ENCODE measurements at regions not wholly inside any gene's neighbourhood (a gene's known extent, or its start where the extent isn't known, plus 50 kb on each side); places are given as distances from the start of the nearest gene placed in this dataset.

GRCh38 chr13:34360702-34361101, 542.8 kb downstream of the RFC3 start:
- CTCF ChIA-PET: no interaction called here
- Histone ChIP-seq H3K9ac (ENCODE audit: low read length) (no peak overlapping the region), H3K4me1 (ENCODE audit: control insufficient read depth in 2 of 2, insufficient read depth in 2 of 2, low read length in 2 of 2) (no peaks in the 10 kb centered on the region), H2AFZ (ENCODE audit: insufficient read depth, low read depth, low read length, poor library complexity, severe bottlenecking) (no peak overlapping the region), H3K4me3 (ENCODE audit: control extremely low read depth in 1 of 5, extremely low read depth in 1 of 5, insufficient read depth in 1 of 5, low read depth in 2 of 5, low read length in 4 of 5) (no peak overlapping the region), H3K27me3 (replicated peaks in 1 of 4; ENCODE audit: control extremely low read depth in 1 of 4, control insufficient read depth in 3 of 4, insufficient read depth in 4 of 4, low read length in 3 of 4) (no peaks in the 10 kb centered on the region), H3K79me2 (ENCODE audit: control insufficient read depth, insufficient read depth, low read length) (no peaks in the 10 kb centered on the region), H3K9me3 (ENCODE audit: control extremely low read depth in 1 of 3, control insufficient read depth in 2 of 3, insufficient read depth in 1 of 3, low read length in 2 of 3) (peaks cover 0 to 2% (median 0%) of the 10 kb centered on the region in 3 donors), H3K27ac (ENCODE audit: low read length in 2 of 2) (no peak overlapping the region), H4K20me1 (ENCODE audit: control insufficient read depth, insufficient read depth, low read length, poor library complexity, severe bottlenecking) (no peaks in the 10 kb centered on the region), H3K36me3 (replicated peaks in 1 of 2; ENCODE audit: control extremely low read depth in 1 of 2, control insufficient read depth in 1 of 2, extremely low read depth in 1 of 2, insufficient read depth in 2 of 2, low read length in 1 of 2) (no peaks in the 10 kb centered on the region), H3K4me2 (replicated peaks; ENCODE audit: low read depth, low read length, poor library complexity, severe bottlenecking) (no peak overlapping the region)
- Mint-ChIP-seq H3K27me3 (no peaks in the 10 kb centered on the region), H3K4me3 (no peak overlapping the region), H3K9me3 (ENCODE audit: insufficient read depth) (no peaks in the 10 kb centered on the region), H3K27ac (no peak overlapping the region), H3K4me1 (no peaks in the 10 kb centered on the region)
- DNase-seq (no peak), ATAC-seq (ENCODE audit: low read depth) (no peak)
- TF ChIP-seq CTCF (IDR thresholded peaks at IDR 0.05): no peak
- no peak for TF ChIP-seq EZH2 (IDR thresholded peaks at IDR 0.05; ENCODE audit: borderline replicate concordance, insufficient read depth, low read depth, low read length, poor library complexity, severe bottlenecking)
- intact Hi-C loops (cut with micrococcal nuclease): no loop called here
- POLR2A ChIA-PET: no interaction called here

GRCh38 chr13:34361560-34361959, 543.6 kb downstream of the RFC3 start:
- Histone ChIP-seq H3K36me3 (replicated peaks in 1 of 2; ENCODE audit: control extremely low read depth in 1 of 2, control insufficient read depth in 1 of 2, extremely low read depth in 1 of 2, insufficient read depth in 2 of 2, low read length in 1 of 2) (no peaks in the 10 kb centered on the region), H2AFZ (ENCODE audit: insufficient read depth, low read depth, low read length, poor library complexity, severe bottlenecking) (no peak overlapping the region), H3K4me3 (ENCODE audit: control extremely low read depth in 1 of 5, extremely low read depth in 1 of 5, insufficient read depth in 1 of 5, low read depth in 2 of 5, low read length in 4 of 5) (no peak overlapping the region), H3K27ac (ENCODE audit: low read length in 2 of 2) (no peak overlapping the region), H3K9me3 (ENCODE audit: control extremely low read depth in 1 of 3, control insufficient read depth in 2 of 3, insufficient read depth in 1 of 3, low read length in 2 of 3) (peaks cover 0 to 6% (median under 1%) of the 10 kb centered on the region in 3 donors), H4K20me1 (ENCODE audit: control insufficient read depth, insufficient read depth, low read length, poor library complexity, severe bottlenecking) (no peaks in the 10 kb centered on the region), H3K79me2 (ENCODE audit: control insufficient read depth, insufficient read depth, low read length) (no peaks in the 10 kb centered on the region), H3K27me3 (replicated peaks in 1 of 4; ENCODE audit: control extremely low read depth in 1 of 4, control insufficient read depth in 3 of 4, insufficient read depth in 4 of 4, low read length in 3 of 4) (no peaks in the 10 kb centered on the region), H3K4me2 (replicated peaks; ENCODE audit: low read depth, low read length, poor library complexity, severe bottlenecking) (no peak overlapping the region), H3K9ac (ENCODE audit: low read length) (no peak overlapping the region), H3K4me1 (ENCODE audit: control insufficient read depth in 2 of 2, insufficient read depth in 2 of 2, low read length in 2 of 2) (no peaks in the 10 kb centered on the region)
- 68% methylated on average over 2 of the region's 4 CpGs for WGBS (ENCODE audit: insufficient coverage)
- DNase-seq: no peak
- POLR2A ChIA-PET: no interaction called here
- no peak for ATAC-seq (ENCODE audit: low read depth)
- no peaks in the 10 kb centered on the region for H3K4me1 Mint-ChIP-seq
- no peaks in the 10 kb centered on the region for H3K9me3 Mint-ChIP-seq (ENCODE audit: insufficient read depth)
- intact Hi-C loops (cut with micrococcal nuclease): no loop called here
- CTCF ChIA-PET: no interaction called here
- no peaks in the 10 kb centered on the region for H3K27me3 Mint-ChIP-seq
- no peak overlapping the region for H3K4me3 Mint-ChIP-seq
- TF ChIP-seq CTCF (IDR thresholded peaks at IDR 0.05): no peak
- no peak overlapping the region for H3K27ac Mint-ChIP-seq
